ENCODE measurements at regions not wholly inside any gene's neighbourhood (a gene's known extent, or its start where the extent isn't known, plus 50 kb on each side); places are given as distances from the start of the nearest gene placed in this dataset.
A peak's percentile ranks its signal among the peaks of the same experiment; 100 is the strongest.
"Not testable (repeated sequence)": the region's sequence is repeated elsewhere in the genome, so short reads cannot be mapped to it uniquely, and the experiment has no call there.

DNA sequence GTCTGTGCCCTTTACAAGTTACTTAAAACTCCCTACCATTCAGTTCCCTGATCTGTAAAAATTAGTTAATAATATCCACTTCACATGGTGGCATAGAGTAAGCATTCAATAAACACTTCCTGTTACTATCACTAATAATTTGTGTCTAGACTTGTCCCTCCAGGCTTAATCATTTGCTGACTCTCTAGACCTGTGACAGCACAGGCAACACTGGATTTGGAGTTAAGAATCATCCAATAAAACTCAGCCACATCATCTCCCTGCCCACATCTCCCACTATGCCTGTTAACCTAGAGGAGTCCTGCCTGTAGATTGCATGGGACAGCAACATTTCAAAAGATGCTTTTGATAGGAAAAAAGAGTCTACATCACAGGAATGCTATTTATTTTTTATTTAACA lies 564.6 kb downstream of the MFSD1 start:
- Histone ChIP-seq H3K36me3 (ENCODE audit: control insufficient read depth, insufficient read depth, low read length) (no peaks in the 10 kb centered on the region), H3K9me3 (replicated peaks; ENCODE audit: control insufficient read depth, low read depth, low read length) (no peaks in the 10 kb centered on the region), H3K4me3 (ENCODE audit: low read length) (no peak overlapping the region), H3K4me1 (ENCODE audit: control insufficient read depth, insufficient read depth, low read length) (no peaks in the 10 kb centered on the region), H3K27ac (ENCODE audit: low read length) (no peak overlapping the region), H3K27me3 (ENCODE audit: control insufficient read depth, insufficient read depth, low read length) (no peaks in the 10 kb centered on the region)
- no peak for DNase-seq

GRCh38 chr3:159371961-159372360 lies 570.1 kb downstream of the MFSD1 start:
- Histone ChIP-seq H3K36me3 (ENCODE audit: control insufficient read depth, insufficient read depth, low read length) (no peaks in the 10 kb centered on the region), H3K4me1 (ENCODE audit: control insufficient read depth, insufficient read depth, low read length) (no peaks in the 10 kb centered on the region), H3K9me3 (replicated peaks; ENCODE audit: control insufficient read depth, low read depth, low read length) (no peaks in the 10 kb centered on the region), H3K4me3 (ENCODE audit: low read length) (no peak overlapping the region), H3K27me3 (ENCODE audit: control insufficient read depth, insufficient read depth, low read length) (no peaks in the 10 kb centered on the region), H3K27ac (ENCODE audit: low read length) (no peak overlapping the region)
- no CpG with 5 or more reads among the region's 1 CpG for WGBS (ENCODE audit: insufficient coverage)
- no peak for DNase-seq

DNA sequence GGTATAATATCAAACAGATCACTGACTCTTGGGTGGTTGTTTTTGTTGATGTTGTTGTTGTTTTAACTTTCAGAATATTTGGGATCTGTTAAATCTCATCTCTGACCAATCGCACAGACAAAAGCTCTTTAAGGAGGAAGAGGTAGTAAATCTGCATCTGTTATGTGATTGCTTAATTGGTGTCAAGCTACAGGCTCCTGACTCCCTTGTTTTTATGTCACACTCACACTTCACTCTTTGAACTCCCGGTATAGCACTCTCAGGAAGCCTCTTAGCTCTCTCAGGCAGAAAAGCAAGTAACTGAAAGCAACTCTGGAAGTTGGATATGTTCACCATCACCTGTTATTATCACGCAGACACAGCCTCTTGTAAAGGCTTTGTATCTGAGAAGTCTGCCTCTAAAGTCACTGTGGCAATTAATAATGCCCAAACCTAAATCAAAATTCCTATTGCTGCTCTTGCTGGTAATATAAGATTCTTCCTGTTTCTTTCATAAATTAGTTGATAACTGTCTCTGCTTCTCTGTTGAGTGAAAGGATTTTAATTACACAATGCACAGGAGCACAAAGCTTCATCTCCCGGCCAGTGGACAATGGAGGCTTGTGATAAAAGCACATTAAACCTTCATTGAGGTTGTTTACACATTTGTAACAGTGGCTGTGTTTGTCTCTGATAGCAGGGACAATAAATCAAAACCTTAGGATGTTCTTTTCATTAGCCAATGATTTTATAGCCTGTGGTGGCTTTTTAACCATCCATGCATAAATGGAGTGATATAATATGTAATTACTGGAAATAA lies 576.7 kb downstream of the MFSD1 start:
- H3K9me3 ChIP-seq (replicated peaks; ENCODE audit: control insufficient read depth, low read depth, low read length) = no peaks in the 10 kb centered on the region
- WGBS (ENCODE audit: insufficient coverage) = no CpG with 5 or more reads among the region's 4 CpGs
- no peak overlapping the region for H3K27ac ChIP-seq (ENCODE audit: low read length)
- no peaks in the 10 kb centered on the region for H3K27me3 ChIP-seq (ENCODE audit: control insufficient read depth, insufficient read depth, low read length)
- no peaks in the 10 kb centered on the region for H3K4me1 ChIP-seq (ENCODE audit: control insufficient read depth, insufficient read depth, low read length)
- H3K4me3 ChIP-seq (ENCODE audit: low read length) = no peak overlapping the region
- no peak for DNase-seq
- H3K36me3 ChIP-seq (ENCODE audit: control insufficient read depth, insufficient read depth, low read length) = no peaks in the 10 kb centered on the region

GRCh38 chr3:159380891-159381290 lies 579.0 kb downstream of the MFSD1 start:
- H3K9me3 ChIP-seq (replicated peaks; ENCODE audit: control insufficient read depth, low read depth, low read length) = no peaks in the 10 kb centered on the region
- WGBS (ENCODE audit: insufficient coverage) = 83% methylated on average over 1 of the region's 4 CpGs
- no peaks in the 10 kb centered on the region for H3K36me3 ChIP-seq (ENCODE audit: control insufficient read depth, insufficient read depth, low read length)
- H3K27me3 ChIP-seq (ENCODE audit: control insufficient read depth, insufficient read depth, low read length) = no peaks in the 10 kb centered on the region
- no peaks in the 10 kb centered on the region for H3K4me1 ChIP-seq (ENCODE audit: control insufficient read depth, insufficient read depth, low read length)
- DNase-seq = no peak
- no peak overlapping the region for H3K27ac ChIP-seq (ENCODE audit: low read length)
- no peak overlapping the region for H3K4me3 ChIP-seq (ENCODE audit: low read length)

GRCh38 chr3:159390656-159391212 lies 588.9 kb downstream of the MFSD1 start:
- no peak for DNase-seq
- no peaks in the 10 kb centered on the region for H3K9me3 ChIP-seq (replicated peaks; ENCODE audit: control insufficient read depth, low read depth, low read length)
- H3K36me3 ChIP-seq (ENCODE audit: control insufficient read depth, insufficient read depth, low read length) = no peaks in the 10 kb centered on the region
- no peaks in the 10 kb centered on the region for H3K4me1 ChIP-seq (ENCODE audit: control insufficient read depth, insufficient read depth, low read length)
- H3K4me3 ChIP-seq (ENCODE audit: low read length) = no peak overlapping the region
- no peak overlapping the region for H3K27ac ChIP-seq (ENCODE audit: low read length)
- WGBS (ENCODE audit: insufficient coverage) = no CpG with 5 or more reads among the region's 1 CpG
- no peaks in the 10 kb centered on the region for H3K27me3 ChIP-seq (ENCODE audit: control insufficient read depth, insufficient read depth, low read length)

DNA sequence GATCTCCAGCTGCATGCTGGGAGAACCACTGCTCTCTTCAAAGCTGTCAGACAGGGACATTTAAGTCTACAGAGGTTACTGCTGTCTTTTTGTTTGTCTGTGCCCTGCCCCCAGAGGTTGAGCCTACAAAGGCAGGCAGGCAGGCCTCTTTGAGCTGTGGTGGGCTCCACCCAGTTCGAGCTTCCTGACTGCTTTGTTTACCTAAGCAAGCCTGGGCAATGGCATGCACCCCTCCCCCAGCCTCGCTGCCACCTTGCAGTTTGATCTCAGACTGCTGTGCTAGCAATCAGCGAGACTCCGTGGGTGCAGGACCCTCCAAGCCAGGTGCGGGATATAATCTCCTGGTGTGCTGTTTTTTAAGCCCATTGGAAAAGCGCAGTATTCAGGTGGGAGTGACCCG lies 591.0 kb upstream of the IL12A start:
- not testable (repeated sequence) for DNase-seq; H3K4me3 ChIP-seq (ENCODE audit: low read length); H3K27ac ChIP-seq (ENCODE audit: low read length); H3K27me3 ChIP-seq (ENCODE audit: control insufficient read depth, insufficient read depth, low read length); H3K4me1 ChIP-seq (ENCODE audit: control insufficient read depth, insufficient read depth, low read length); H3K9me3 ChIP-seq (replicated peaks; ENCODE audit: control insufficient read depth, low read depth, low read length); H3K36me3 ChIP-seq (ENCODE audit: control insufficient read depth, insufficient read depth, low read length)
- 100% methylated on average over 1 of the region's 7 CpGs for WGBS (ENCODE audit: insufficient coverage)

- no peaks in the 10 kb centered on the region for H3K27me3 ChIP-seq (ENCODE audit: control insufficient read depth, insufficient read depth, low read length)
- H3K27ac ChIP-seq (ENCODE audit: low read length) = no peak overlapping the region
- no peak for DNase-seq
- WGBS (ENCODE audit: insufficient coverage) = no CpG with 5 or more reads among the region's 1 CpG
- no peaks in the 10 kb centered on the region for H3K36me3 ChIP-seq (ENCODE audit: control insufficient read depth, insufficient read depth, low read length)
- H3K4me3 ChIP-seq (ENCODE audit: low read length) = no peak overlapping the region
- H3K4me1 ChIP-seq (ENCODE audit: control insufficient read depth, insufficient read depth, low read length) = no peaks in the 10 kb centered on the region
- peaks cover 8% of the 10 kb centered on the region for H3K9me3 ChIP-seq (replicated peaks; ENCODE audit: control insufficient read depth, low read depth, low read length)
These were observed 587.6 kb upstream of the IL12A start for GRCh38 chr3:159401069-159401468.

- not testable (repeated sequence) for H3K4me1 ChIP-seq (ENCODE audit: control insufficient read depth, insufficient read depth, low read length); H3K4me3 ChIP-seq (ENCODE audit: low read length); H3K36me3 ChIP-seq (ENCODE audit: control insufficient read depth, insufficient read depth, low read length); H3K9me3 ChIP-seq (replicated peaks; ENCODE audit: control insufficient read depth, low read depth, low read length); H3K27ac ChIP-seq (ENCODE audit: low read length); DNase-seq; H3K27me3 ChIP-seq (ENCODE audit: control insufficient read depth, insufficient read depth, low read length)
These were observed 578.9 kb upstream of the IL12A start for GRCh38 chr3:159409711-159410110.

DNA sequence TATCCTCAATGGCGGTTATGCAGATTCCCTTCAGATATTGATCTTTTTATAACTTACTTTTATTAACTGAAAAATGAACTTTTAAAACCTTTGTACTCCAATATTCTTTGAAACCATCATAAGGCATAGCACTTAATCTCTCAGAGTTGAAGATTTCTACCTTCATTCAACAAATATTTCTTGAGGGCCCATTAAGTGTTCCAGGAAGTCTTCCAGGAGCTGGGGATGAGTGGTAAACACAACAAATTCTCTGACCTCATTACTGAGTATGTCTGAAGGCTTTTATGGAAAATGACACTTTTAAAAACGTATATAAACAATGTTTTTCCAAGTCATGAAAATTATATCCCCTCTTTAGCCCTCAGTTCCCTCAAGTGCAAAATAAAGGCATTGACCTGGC lies 575.3 kb upstream of the IL12A start:
- no peaks in the 10 kb centered on the region for H3K36me3 ChIP-seq (ENCODE audit: control insufficient read depth, insufficient read depth, low read length)
- H3K4me3 ChIP-seq (ENCODE audit: low read length) = no peak overlapping the region
- H3K9me3 ChIP-seq (replicated peaks; ENCODE audit: control insufficient read depth, low read depth, low read length) = no peaks in the 10 kb centered on the region
- WGBS (ENCODE audit: insufficient coverage) = no CpG with 5 or more reads among the region's 2 CpGs
- no peaks in the 10 kb centered on the region for H3K4me1 ChIP-seq (ENCODE audit: control insufficient read depth, insufficient read depth, low read length)
- DNase-seq = no peak
- no peak overlapping the region for H3K27ac ChIP-seq (ENCODE audit: low read length)
- no peaks in the 10 kb centered on the region for H3K27me3 ChIP-seq (ENCODE audit: control insufficient read depth, insufficient read depth, low read length)

- DNase-seq = peak; percentile 66
- 0% methylated on average over 1 of the region's 2 CpGs for WGBS (ENCODE audit: insufficient coverage)
- no peaks in the 10 kb centered on the region for H3K27me3 ChIP-seq (ENCODE audit: control insufficient read depth, insufficient read depth, low read length)
- H3K4me3 ChIP-seq (ENCODE audit: low read length) = no peak overlapping the region
- H3K4me1 ChIP-seq (ENCODE audit: control insufficient read depth, insufficient read depth, low read length) = no peaks in the 10 kb centered on the region
- no peak overlapping the region for H3K27ac ChIP-seq (ENCODE audit: low read length)
- H3K9me3 ChIP-seq (replicated peaks; ENCODE audit: control insufficient read depth, low read depth, low read length) = no peaks in the 10 kb centered on the region
- H3K36me3 ChIP-seq (ENCODE audit: control insufficient read depth, insufficient read depth, low read length) = no peaks in the 10 kb centered on the region
These were observed 571.8 kb upstream of the IL12A start for GRCh38 chr3:159416856-159417255.

DNA sequence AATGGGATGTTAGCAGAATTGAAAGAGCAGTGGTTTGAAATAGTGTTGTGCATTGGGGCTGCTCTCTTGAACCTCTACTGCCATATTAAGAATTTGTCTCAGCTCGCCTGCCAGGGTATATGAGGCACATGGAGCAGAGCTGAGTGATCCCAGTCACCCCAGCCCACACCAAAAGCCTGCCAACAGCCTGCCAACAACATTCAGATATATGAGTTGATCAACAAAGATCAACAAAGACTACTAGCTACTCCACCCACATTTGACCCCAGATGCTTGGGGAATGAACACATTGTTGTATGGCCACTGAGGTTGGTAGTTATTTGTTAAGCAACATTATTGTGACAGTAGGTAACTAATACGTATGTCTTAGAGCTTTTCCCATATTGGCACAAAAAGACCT lies 570.9 kb upstream of the IL12A start:
- Histone ChIP-seq H3K4me3 (ENCODE audit: low read length) (no peak overlapping the region), H3K27me3 (ENCODE audit: control insufficient read depth, insufficient read depth, low read length) (no peaks in the 10 kb centered on the region), H3K4me1 (ENCODE audit: control insufficient read depth, insufficient read depth, low read length) (no peaks in the 10 kb centered on the region), H3K9me3 (replicated peaks; ENCODE audit: control insufficient read depth, low read depth, low read length) (no peaks in the 10 kb centered on the region), H3K27ac (ENCODE audit: low read length) (no peak overlapping the region), H3K36me3 (ENCODE audit: control insufficient read depth, insufficient read depth, low read length) (no peaks in the 10 kb centered on the region)
- no CpG with 5 or more reads among the region's 2 CpGs for WGBS (ENCODE audit: insufficient coverage)
- DNase-seq = no peak

Measured in muscle of leg (tissue), 3 donors.